ENCODE measurements at regions not wholly inside any gene's neighbourhood (a gene's known extent, or its start where the extent isn't known, plus 50 kb on each side); places are given as distances from the start of the nearest gene placed in this dataset.

DNA sequence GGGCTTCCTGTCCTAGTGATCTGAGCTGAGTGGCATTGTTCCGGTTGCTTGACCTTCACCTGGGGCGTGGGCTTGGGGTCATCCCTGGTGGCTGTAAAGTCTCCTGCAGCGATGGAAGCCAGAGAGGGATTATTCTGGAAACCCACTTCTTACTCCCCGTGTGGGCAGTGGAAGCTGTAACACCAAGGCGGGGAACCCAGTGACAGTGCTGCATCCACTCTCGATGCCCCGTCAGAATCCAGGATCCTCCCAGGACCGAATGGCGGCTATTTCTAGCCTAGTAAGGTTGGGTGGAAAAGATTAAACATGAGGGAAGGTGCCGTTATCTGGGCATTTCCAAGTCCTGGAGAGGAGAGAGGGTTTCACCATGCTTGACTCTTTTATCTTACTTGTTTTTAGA, 280.6 kb downstream of the ZNF536 start:
- Histone ChIP-seq H3K27ac (no peak overlapping the region), H3K4me3 (no peak overlapping the region), H3K4me1 (no peaks in the 10 kb centered on the region), H3K27me3 (peaks cover 0 to 88% (median 39%) of the 10 kb centered on the region in 7 donors), H3K36me3 (no peaks in the 10 kb centered on the region), H3K9me3 (no peaks in the 10 kb centered on the region)
- TF ChIP-seq, protein P1, sequence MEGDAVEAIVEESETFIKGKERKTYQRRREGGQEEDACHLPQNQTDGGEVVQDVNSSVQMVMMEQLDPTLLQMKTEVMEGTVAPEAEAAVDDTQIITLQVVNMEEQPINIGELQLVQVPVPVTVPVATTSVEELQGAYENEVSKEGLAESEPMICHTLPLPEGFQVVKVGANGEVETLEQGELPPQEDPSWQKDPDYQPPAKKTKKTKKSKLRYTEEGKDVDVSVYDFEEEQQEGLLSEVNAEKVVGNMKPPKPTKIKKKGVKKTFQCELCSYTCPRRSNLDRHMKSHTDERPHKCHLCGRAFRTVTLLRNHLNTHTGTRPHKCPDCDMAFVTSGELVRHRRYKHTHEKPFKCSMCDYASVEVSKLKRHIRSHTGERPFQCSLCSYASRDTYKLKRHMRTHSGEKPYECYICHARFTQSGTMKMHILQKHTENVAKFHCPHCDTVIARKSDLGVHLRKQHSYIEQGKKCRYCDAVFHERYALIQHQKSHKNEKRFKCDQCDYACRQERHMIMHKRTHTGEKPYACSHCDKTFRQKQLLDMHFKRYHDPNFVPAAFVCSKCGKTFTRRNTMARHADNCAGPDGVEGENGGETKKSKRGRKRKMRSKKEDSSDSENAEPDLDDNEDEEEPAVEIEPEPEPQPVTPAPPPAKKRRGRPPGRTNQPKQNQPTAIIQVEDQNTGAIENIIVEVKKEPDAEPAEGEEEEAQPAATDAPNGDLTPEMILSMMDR (IDR thresholded peaks at IDR 0.05), result no peak
- DNase-seq (no peak), ATAC-seq (no peak)
- 72 to 81% methylated on average over 10 of the region's 10 CpGs for WGBS, 2 donors
- intact Hi-C loops (cut with DNase I), result loop anchor here in 7 of 10 donors (5.0 to 10.0 kb wide), 6 partner anchors 420 to 928 kb away; no protein-coding TSS in a partner anchor

DNA sequence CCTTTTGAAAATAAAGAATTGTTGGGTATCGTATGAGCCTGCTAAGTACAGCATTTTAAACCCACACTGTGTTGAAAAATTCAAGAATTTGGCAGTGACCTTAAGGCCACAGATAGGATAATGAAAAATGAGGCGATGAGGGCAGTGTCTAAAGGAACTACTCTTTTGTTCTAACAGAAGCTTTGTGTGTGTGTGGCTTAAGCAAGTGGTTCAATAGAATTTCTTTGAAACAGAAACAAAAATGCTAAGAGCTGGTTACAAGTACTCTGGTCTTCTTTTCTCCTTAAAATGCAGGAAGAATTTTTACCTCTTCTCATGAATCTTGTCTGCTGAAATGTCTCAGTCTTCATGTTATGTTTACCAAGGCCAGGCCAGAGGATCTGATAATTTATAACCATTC, 279.5 kb downstream of the ZNF536 start:
- H3K4me3 ChIP-seq, result no peak overlapping the region
- intact Hi-C loops (cut with DNase I), result loop anchor here in 7 of 10 donors (5.0 to 10.0 kb wide), 6 partner anchors 419 to 927 kb away; no protein-coding TSS in a partner anchor
- H3K4me1 ChIP-seq, result no peaks in the 10 kb centered on the region
- TF ChIP-seq, protein P1 (IDR thresholded peaks at IDR 0.05), result no peak
- H3K27me3 ChIP-seq, result peaks cover 0 to 91% (median 46%) of the 10 kb centered on the region in 7 donors
- 71 to 84% methylated on average over 2 of the region's 2 CpGs for WGBS, 2 donors
- DNase-seq, result no peak
- ATAC-seq, result no peak
- no peak overlapping the region for H3K27ac ChIP-seq
- no peaks in the 10 kb centered on the region for H3K36me3 ChIP-seq
- H3K9me3 ChIP-seq, result no peaks in the 10 kb centered on the region

DNA sequence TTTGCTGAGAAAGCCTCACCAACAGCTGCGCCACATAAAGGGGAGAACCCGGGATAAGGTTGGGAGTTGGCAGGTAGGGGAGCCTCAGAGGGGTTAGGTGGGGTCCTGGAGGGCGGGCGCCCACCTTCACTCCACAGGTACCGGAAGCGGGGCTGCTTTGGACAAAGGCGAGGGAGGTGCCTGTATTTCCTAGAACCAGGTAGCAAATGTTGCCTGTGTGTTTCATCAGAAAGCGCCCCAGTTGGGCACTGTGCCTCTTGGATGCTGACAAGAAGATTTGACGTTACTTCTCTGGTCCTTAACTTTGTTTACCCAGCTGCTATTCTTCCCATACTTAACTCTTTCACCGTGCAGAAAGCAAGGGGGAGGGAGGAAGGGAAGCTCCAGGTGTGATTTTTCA, 278.9 kb downstream of the ZNF536 start:
- H3K9me3 ChIP-seq, result no peaks in the 10 kb centered on the region
- no peaks in the 10 kb centered on the region for H3K4me1 ChIP-seq
- no peak for DNase-seq
- ATAC-seq, result no peak
- TF ChIP-seq, protein P1 (IDR thresholded peaks at IDR 0.05), result no peak
- no peaks in the 10 kb centered on the region for H3K36me3 ChIP-seq
- H3K27ac ChIP-seq, result no peak overlapping the region
- intact Hi-C loops (cut with DNase I), result loop anchor here in 7 of 10 donors (5.0 to 10.0 kb wide), 6 partner anchors 419 to 926 kb away; no protein-coding TSS in a partner anchor
- H3K4me3 ChIP-seq, result no peak overlapping the region
- peaks cover 0 to 91% (median 51%) of the 10 kb centered on the region in 7 donors for H3K27me3 ChIP-seq
- 57 to 66% methylated on average over 10 of the region's 10 CpGs for WGBS, 2 donors

DNA sequence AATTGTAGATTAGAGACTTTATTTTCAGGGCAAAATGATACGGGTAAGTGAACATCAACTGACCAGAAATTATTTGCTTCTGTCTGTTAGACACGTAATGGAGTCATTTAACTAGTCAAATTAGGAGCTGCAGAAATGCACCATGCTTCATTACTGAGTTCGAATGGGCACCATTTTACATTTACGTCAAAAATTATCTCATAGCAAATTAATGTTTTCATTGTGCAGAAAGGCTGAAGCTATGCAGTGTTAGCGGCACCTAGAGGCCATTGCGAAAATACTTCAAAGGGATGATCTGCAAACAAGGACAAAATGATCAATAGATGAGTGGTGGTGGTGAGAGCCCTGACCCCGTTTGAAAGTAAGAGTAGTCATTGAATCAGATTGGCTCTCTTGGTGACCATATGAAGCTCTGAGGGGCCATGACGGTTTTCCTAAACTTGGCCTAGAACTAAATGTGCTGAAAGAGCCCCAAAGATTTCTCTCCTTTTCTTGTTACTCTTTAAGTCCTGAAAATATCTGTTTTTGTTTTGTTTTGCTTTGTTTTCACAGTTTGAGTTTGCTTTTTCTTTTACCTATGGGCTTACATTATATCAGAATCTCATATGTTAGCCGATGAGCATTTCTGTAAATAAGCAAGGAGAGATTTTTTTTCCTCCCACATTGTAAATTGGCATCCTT, 277.9 kb downstream of the ZNF536 start:
- H3K9me3 ChIP-seq, result no peaks in the 10 kb centered on the region
- H3K27ac ChIP-seq, result no peak overlapping the region
- H3K27me3 ChIP-seq, result peaks cover 0 to 88% (median 52%) of the 10 kb centered on the region in 7 donors
- ATAC-seq, result peak in 2 of 8 donors; percentile 29 to 54
- 17 to 18% methylated on average over 9 of the region's 9 CpGs for WGBS, 2 donors
- DNase-seq, result peak in 1 of 2 donors; percentile 33
- H3K36me3 ChIP-seq, result no peaks in the 10 kb centered on the region
- no peak overlapping the region for H3K4me3 ChIP-seq
- H3K4me1 ChIP-seq, result no peaks in the 10 kb centered on the region
- TF ChIP-seq, protein P1 (IDR thresholded peaks at IDR 0.05), result peak in 8 of 9 donors; percentile 64 to 90 (median 76)
- intact Hi-C loops (cut with DNase I), result loop anchor here in 8 of 10 donors (5.0 to 10.0 kb wide), 7 partner anchors 418 to 925 kb away; no protein-coding TSS in a partner anchor
